Activated CD8-positive, alpha-beta memory T cell treated with anti-CD3 and anti-CD28 coated beads, Interleukin-2, amount 50 U/mL, for 24 hours (primary cell): ENCODE measurements at regions not wholly inside any gene's neighbourhood (a gene's known extent, or its start where the extent isn't known, plus 50 kb on each side); places are given as distances from the start of the nearest gene placed in this dataset.

Source experiments
- DNase-seq: peaks from one replicate; pipeline ENCODE4 v3.0.0-alpha.2; 2020; ENCODE audit errors: extremely low read depth

GRCh38 chrX:45745479-45745878, 544.8 kb upstream of the DIPK2B start:
- DNase-seq, result no peak

GRCh38 chrX:45743906-45744625, 543.4 kb upstream of the DIPK2B start:
- DNase-seq, result no peak

- no peak for DNase-seq
Observed at GRCh38 chrX:45743081-45743533, 542.4 kb upstream of the DIPK2B start.

GRCh38 chrX:45740291-45740690, 539.6 kb upstream of the DIPK2B start:
- DNase-seq, result no peak

- no peak for DNase-seq
Observed at GRCh38 chrX:45735571-45735970, 534.9 kb upstream of the DIPK2B start.

- DNase-seq, result no peak
Observed at GRCh38 chrX:45731448-45731847, 530.8 kb upstream of the DIPK2B start.

- DNase-seq, result no peak
Observed at GRCh38 chrX:45727761-45728160, 527.1 kb upstream of the DIPK2B start.

- DNase-seq, result no peak
Observed at GRCh38 chrX:45722471-45722870, 521.8 kb upstream of the DIPK2B start.

GRCh38 chrX:45719751-45720501, 519.2 kb upstream of the DIPK2B start:
- no peak for DNase-seq

- no peak for DNase-seq
Observed at GRCh38 chrX:45718676-45719075, 518.0 kb upstream of the DIPK2B start.

- DNase-seq, result no peak
Observed at GRCh38 chrX:45716750-45717149, 516.1 kb upstream of the DIPK2B start.

GRCh38 chrX:45715748-45716147, 515.1 kb upstream of the DIPK2B start:
- no peak for DNase-seq

GRCh38 chrX:45714866-45715265, 514.2 kb upstream of the DIPK2B start:
- no peak for DNase-seq

GRCh38 chrX:45712067-45712466, 511.4 kb upstream of the DIPK2B start:
- no peak for DNase-seq

- no peak for DNase-seq
Observed at GRCh38 chrX:45711231-45711630, 510.6 kb upstream of the DIPK2B start.

- DNase-seq, result peak; percentile 24
Observed at GRCh38 chrX:45710081-45710801, 509.6 kb upstream of the DIPK2B start.

- no peak for DNase-seq
Observed at GRCh38 chrX:45709381-45709780, 508.7 kb upstream of the DIPK2B start.

GRCh38 chrX:45699158-45699557, 498.5 kb upstream of the DIPK2B start:
- DNase-seq, result no peak

GRCh38 chrX:45697591-45697990, 496.9 kb upstream of the DIPK2B start:
- no peak for DNase-seq

- no peak for DNase-seq
Observed at GRCh38 chrX:45696736-45697135, 496.1 kb upstream of the DIPK2B start.

- DNase-seq, result no peak
Observed at GRCh38 chrX:45689971-45690370, 489.3 kb upstream of the DIPK2B start.

GRCh38 chrX:45683914-45684313, 483.2 kb upstream of the DIPK2B start:
- DNase-seq, result no peak

- no peak for DNase-seq
Observed at GRCh38 chrX:45681891-45682290, 481.2 kb upstream of the DIPK2B start.
